Left forelimb (tissue), 1 donor: ENCODE measurements at regions not wholly inside any gene's neighbourhood (a gene's known extent, or its start where the extent isn't known, plus 50 kb on each side); places are given as distances from the start of the nearest gene placed in this dataset.
"Not testable (repeated sequence)": the region's sequence is repeated elsewhere in the genome, so short reads cannot be mapped to it uniquely, and the experiment has no call there.

Experiments
- DNase-seq: peaks from one replicate; pipeline ENCODE4 v3.0.0-alpha.2; 2018; ENCODE audit warnings: low spot score

DNA sequence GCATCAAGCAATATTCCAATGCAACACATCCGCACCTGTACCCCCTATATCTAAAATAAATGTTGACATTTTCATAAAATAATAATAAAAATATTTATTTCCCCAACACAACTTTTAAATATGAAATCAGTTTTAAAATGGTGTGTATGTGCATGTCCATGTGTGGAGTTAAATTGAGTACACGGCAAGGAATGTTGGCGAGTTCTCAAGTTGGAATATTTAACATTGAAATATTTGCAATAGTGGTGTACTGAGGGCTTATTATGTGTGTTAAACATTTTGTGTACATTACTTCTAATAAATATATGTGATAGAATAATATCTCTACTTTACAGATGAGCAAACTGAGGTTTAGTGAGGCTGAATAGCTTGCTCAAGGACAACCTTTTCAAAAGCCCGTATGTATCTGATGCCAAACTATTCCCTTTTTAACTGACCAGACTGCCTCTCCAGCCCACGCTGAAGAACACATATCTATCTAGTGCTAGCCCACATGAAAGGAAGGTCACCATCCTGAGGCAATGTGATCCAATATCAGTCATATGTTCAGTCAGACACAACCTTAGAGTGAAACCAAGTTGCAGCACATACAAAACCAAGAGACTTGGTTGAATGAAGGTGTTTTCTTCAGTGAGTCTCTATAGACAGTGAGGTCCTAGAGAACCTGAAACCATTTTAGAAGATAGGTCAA is 192.2 kb upstream of the CDH11 start:
- no peak for DNase-seq

- no peak for DNase-seq
Measured at GRCh38 chr16:65312795-65313194, 190.9 kb upstream of the CDH11 start.

- no peak for DNase-seq
Measured at GRCh38 chr16:65312071-65312470, 190.2 kb upstream of the CDH11 start.

DNA sequence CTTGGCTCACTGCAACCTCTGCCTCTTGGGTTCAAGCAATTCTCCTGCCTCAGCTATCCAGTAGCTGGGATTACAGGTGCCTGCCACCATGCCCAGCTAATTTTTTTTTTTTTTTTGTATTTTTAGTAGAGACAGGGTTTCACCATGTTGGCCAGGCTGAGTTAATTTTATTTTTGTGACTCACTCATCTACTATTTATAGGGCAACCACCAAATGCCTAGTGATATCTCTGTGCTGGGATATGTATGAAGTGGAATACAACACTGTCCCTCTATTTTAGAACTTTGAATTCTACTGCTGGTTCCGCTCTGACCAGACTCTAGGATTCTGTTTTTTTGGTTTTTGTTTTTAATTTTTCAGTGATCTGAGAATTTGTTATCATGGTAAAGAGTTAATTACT is 188.6 kb upstream of the CDH11 start:
- DNase-seq: not testable (repeated sequence)

DNA sequence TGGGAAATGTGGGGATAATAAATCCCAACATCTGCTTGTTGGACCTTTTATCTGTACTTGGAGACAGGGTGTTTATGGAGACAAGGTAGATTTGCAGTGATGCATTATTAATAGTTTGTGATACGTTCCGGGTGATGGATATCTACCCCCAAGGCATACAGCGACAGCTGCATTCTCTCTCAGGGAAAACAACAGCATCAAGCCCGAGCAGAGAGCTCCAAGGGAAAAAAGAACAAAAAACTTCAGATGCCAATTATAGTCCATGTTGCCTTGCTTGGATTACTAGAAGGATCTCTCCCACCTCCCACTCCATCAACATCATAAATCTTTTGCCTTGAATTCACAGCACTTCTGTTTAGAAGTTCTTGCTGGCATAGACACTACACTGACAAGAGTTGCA is 187.5 kb upstream of the CDH11 start:
- DNase-seq: no peak

GRCh38 chr16:65308506-65308905 is 186.6 kb upstream of the CDH11 start:
- DNase-seq: no peak

DNA sequence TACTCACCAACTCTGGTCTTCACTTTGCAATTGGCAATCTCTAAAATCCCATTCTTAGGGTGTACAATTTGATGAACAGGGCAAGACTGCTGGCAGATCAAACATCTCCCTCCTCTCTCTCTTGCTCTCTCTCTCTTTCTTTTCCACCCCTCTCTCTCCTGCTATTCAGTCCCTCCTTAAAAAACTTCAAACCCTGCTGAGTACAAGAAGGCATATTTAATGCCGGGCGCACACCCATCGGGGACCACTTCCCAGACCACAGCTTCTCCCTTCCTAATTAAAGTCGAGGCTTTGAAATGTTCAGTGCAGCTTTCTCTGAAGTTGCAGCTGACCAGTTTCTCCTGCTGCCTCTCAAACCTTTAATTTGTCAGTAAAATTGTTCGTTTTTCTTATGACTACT is 185.4 kb upstream of the CDH11 start:
- no peak for DNase-seq

GRCh38 chr16:65306722-65307121 is 184.9 kb upstream of the CDH11 start:
- DNase-seq: no peak

DNA sequence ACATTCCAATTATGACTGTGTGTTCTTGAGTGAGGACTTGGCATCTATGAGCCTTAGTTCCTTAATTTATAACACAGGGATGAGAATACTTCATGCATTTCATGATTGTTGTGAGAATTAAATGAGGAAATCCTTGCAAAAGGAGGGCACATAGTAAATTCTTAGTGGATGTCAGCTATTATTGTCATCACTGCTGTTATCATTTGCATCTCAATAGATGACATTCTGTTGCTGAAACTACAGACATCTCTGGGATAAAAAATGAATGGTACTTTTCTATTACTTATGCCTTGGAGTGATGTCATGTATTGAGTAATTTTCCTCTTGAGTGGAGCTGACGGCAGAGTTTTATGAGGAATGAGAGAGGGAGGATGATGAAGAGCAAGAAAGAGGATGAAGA is 184.4 kb upstream of the CDH11 start:
- DNase-seq: no peak

GRCh38 chr16:65305266-65305959 is 183.6 kb upstream of the CDH11 start:
- DNase-seq: no peak

GRCh38 chr16:65301029-65301428 is 179.2 kb upstream of the CDH11 start:
- no peak for DNase-seq

DNA sequence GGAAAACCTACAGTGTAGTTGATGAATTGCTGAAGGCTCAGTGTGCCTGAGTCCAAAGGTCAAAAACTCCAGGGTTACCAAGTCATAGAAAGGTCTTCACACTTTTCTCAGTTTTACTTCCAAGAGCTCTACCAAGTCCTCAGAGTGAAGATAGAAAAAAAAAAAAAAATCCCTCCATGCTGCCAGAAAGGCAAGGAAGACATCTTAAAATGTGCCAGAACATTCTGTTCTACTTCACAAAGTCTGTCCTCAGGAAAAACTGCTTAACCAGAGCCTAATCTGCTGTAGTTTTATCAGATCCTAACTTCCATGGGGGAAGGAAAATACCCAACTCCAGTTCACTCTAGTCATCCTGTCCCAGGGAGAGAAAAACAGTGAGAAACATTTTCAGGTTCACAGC is 175.6 kb upstream of the CDH11 start:
- no peak for DNase-seq

DNA sequence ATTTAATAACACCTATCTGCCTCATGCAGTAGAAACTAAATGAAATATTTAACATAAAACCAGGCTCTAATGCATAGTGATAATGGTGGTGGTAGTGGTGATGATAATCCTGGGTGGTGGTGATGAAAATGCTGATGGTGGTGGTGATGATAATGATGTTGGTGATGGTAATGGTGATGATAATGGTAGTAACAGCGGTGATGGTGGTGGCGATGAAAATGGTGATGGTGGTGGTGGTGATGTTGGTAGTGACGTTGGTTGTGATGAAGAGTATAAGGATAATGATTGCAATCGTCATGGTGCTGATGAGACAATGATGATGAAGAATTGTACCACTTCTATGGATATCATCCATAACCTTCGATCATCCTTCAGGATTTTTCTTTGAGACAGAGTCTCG is 173.7 kb upstream of the CDH11 start:
- no peak for DNase-seq

DNA sequence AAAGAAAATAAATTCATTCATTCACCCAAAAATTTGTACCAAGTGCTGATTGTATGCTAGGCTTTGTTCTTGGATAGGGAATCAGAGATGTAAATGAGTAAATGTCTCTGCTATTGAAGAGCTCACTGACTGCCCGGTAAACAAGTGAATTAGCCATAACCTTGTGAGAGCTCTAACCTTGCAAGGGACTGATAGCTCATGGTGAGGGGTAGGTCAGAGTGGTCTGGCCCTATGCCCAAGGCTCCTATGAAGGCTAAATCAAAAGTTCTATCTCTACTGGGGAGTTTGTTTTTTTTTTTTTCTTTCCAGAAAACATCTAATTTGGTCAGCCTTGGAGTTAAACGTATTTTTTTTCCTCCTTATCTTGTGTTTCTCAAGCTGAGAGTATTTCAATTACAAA is 172.8 kb upstream of the CDH11 start:
- no peak for DNase-seq

DNA sequence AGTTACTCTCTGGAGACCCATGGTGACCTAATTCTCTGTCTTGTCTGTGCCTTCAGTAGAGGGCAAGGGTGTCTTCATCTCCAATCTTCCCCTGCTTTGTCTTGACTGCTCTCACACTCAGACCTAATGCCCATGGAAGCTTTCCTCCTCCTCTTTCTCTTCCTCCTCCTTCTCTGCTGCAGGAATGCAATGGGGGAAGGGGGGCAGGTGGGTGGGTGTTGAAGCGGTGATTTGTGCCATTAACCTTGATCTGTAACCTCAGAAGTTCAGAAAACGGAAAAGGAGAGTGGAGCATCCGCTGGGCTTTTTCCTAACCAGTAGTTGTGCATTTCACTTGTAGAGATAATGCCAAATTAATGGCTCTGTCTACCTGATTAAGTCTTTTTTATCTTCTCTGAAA is 172.3 kb upstream of the CDH11 start:
- no peak for DNase-seq

- no peak for DNase-seq
Measured at GRCh38 chr16:65289022-65289421, 167.2 kb upstream of the CDH11 start.

DNA sequence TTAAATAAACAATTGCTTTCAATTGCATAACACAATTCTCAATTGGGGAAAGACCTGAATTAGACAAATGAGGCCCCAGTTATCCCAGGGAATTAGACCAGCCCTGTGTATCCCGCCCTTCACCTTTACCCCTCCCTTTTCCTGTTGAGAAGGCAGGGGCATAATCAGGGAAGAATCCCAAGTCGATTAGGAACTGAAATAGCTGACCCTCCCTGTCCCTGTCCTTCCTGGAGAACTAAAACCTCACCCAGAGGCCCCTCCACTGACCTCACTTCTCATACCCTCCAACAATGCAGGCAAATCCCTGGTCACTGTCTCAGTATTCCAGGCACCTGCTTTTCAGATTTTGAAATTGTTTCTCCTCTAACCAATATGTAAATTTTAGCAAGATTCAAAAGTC is 165.4 kb upstream of the CDH11 start:
- DNase-seq: no peak

DNA sequence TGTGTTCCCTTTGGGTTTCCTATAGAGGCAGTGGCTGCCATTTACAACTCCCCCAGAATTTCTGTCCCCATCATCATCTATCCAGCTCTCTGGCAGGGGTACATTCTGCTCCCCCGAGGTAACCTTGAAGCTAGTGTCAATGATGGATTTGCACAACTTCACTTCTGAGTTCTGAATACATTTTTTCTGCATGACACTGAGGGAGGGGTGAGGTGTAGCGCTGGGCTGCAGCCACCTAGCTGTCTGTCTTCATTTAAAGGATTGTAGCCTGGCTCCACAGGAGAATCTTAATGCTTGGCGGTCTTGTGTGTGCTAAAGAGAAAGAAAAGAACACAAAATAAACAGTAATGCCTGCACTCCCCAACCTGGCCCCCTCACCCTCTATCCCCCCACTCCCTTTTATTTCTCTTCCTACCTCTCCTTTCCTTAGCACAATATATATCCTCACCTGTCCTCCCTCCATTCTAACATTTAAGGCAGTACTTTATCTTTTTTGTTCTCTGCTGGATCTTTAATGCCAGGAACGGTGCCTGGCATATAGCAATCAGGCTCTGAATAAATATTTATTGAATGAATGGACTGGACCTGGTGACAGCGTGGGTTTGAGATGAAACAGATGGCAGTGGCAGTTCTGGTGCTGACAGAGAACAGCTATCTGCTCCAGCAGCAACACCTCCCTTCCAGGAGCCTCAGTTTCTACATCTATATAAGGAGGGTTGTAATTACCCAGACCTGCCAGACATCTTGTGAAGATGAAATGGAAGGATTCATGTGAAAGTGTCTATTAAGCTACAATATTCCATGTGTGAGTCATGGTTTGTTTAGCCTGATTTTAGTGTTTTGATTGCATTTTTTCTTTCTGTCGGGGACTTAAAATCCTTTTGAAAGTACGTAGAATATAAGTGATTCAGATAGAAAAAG is 163.5 kb upstream of the CDH11 start:
- no peak for DNase-seq

GRCh38 chr16:65284626-65285025 is 162.8 kb upstream of the CDH11 start:
- no peak for DNase-seq

- DNase-seq: no peak
Measured at GRCh38 chr16:65283181-65283651, 161.4 kb upstream of the CDH11 start.

DNA sequence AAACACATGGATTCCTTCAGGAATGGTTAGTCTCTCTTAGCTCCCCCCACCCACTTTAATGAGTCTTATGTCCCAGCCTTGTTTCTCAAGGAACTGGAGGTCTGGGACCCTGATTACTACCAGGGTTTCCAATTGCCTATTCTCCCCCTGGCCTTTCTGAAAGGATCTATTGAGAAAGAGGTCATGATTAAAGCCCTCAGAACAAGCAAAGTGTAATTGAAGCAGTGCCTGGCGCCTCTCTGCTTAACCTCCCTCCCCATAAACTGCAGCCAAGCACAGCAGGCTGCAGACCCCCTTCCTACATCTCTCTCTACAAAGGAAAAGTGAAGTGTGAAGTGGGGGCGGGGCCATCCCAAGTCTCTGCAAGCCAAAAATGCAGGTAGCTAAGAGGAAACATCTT is 159.7 kb upstream of the CDH11 start:
- no peak for DNase-seq

DNA sequence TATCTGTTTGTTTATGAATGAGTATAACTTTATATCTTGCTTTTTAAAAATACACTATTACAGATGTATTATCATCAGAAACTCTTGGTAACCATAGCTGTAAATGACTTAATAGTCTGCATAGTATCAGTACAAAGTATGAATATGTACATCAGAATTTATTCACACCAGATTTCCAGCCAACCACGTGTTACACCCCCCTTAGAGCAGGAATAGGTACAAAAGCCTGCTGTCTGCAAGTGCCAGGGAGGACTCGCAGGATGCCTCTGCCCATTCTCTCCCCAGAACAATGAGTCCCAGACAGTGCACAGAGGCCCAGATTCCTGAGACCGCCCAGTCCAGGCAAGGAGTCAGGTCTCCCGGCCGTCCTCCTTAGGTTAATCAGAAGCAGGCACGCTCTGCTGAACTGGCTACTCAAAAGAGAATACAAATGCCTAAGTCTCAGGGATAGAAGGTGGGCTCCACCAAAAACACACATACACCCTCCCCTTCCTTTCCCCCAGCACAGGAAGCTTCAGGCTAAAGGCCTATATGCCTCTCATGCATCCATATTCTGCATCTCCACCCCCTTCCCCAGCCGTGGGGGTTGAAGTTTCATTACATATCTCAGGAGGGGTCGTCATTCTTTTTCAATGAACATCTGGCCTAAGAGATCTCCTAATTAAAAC is 159.1 kb upstream of the CDH11 start:
- no peak for DNase-seq
